ENCODE measurements at regions not wholly inside any gene's neighbourhood (a gene's known extent, or its start where the extent isn't known, plus 50 kb on each side); places are given as distances from the start of the nearest gene placed in this dataset.

DNA sequence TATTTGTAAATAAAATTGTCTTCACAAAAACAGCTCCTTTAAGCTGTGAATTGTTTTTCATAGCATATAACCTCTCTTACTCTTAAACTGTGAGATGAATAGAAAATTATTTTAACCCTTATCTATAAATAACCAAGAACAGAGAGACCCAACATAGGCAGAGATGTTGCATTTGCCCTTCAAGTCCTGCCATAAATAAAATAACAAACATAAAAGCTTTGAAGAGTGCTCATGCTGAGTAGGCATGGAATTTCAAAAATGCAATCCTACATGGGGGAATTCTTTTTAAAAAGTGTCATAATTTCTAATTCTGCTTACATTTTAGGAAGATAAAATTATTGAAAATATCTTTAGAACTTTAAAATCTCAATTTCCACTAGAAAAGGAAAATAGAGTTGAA, 124.1 kb upstream of the FERD3L start:
- H3K27ac ChIP-seq (ENCODE audit: insufficient read depth, low read length) = no peak overlapping the region
- ATAC-seq (ENCODE audit: low read depth) (no peak; the same call in 1 of the 2 replicates), DNase-seq (no peak)
- H2AK5ac ChIP-seq (ENCODE audit: low read depth, low read length) = no peak overlapping the region
- no peak overlapping the region for H3K4me2 ChIP-seq (ENCODE audit: low read depth, low read length)
- H3K4me3 ChIP-seq (ENCODE audit: insufficient read depth, low read depth, low read length) = no peak overlapping the region
- no peaks in the 10 kb centered on the region for H3K9me1 ChIP-seq (ENCODE audit: insufficient read depth, low read length)
- no peak overlapping the region for H2BK5ac ChIP-seq (ENCODE audit: low read depth, low read length, poor library complexity, severe bottlenecking)
- no peak overlapping the region for H2BK20ac ChIP-seq (ENCODE audit: low read depth, low read length)
- POLR2A ChIA-PET (ENCODE audit: unreplicated experiment) = no interaction called here
- no peaks in the 10 kb centered on the region for H4K20me1 ChIP-seq (ENCODE audit: insufficient read depth, low read length)
- no peak overlapping the region for H2AFZ ChIP-seq (replicated peaks; ENCODE audit: low read length, poor library complexity)
- no peak overlapping the region for H4K91ac ChIP-seq (ENCODE audit: insufficient read depth, low read depth, low read length)
- H3K4me1 ChIP-seq (ENCODE audit: control insufficient read depth, insufficient read depth, low read length) = no peaks in the 10 kb centered on the region
- no peak overlapping the region for H4K5ac ChIP-seq (ENCODE audit: low read depth, low read length)
- H2BK15ac ChIP-seq (ENCODE audit: low read depth, low read length) = no peak overlapping the region
- H3K27me3 ChIP-seq (ENCODE audit: control insufficient read depth, insufficient read depth, low read length) = no peaks in the 10 kb centered on the region
- H3K9ac ChIP-seq (ENCODE audit: low read depth, low read length) = no peak overlapping the region
- no peaks in the 10 kb centered on the region for H3K36me3 ChIP-seq (ENCODE audit: control insufficient read depth, insufficient read depth, low read length)
- CTCF ChIA-PET = no interaction called here
- no peak overlapping the region for H2AK9ac ChIP-seq (replicated peaks; ENCODE audit: low read depth, low read length, poor library complexity)
- H3K9me3 ChIP-seq (ENCODE audit: control insufficient read depth, insufficient read depth, low read length) = no peaks in the 10 kb centered on the region
- H3K14ac ChIP-seq (replicated peaks; ENCODE audit: low read depth, low read length) = no peak overlapping the region
- dilution Hi-C loops (cut with HindIII; ENCODE audit: low sequenced_read_pairs, unreplicated experiment) = no loop called here
- no peak for TF ChIP-seq MAFK (IDR thresholded peaks at IDR 0.05; ENCODE audit: low read depth, low read length)
- TF ChIP-seq, protein P1, sequence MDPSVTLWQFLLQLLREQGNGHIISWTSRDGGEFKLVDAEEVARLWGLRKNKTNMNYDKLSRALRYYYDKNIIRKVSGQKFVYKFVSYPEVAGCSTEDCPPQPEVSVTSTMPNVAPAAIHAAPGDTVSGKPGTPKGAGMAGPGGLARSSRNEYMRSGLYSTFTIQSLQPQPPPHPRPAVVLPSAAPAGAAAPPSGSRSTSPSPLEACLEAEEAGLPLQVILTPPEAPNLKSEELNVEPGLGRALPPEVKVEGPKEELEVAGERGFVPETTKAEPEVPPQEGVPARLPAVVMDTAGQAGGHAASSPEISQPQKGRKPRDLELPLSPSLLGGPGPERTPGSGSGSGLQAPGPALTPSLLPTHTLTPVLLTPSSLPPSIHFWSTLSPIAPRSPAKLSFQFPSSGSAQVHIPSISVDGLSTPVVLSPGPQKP (IDR thresholded peaks at IDR 0.05; ENCODE audit: borderline replicate concordance, low read depth, low read length) = no peak
- no peak for TF ChIP-seq USF2 (IDR thresholded peaks at IDR 0.05; ENCODE audit: low read depth, low read length)
- TF ChIP-seq FOS (IDR thresholded peaks at IDR 0.05; ENCODE audit: low read depth, low read length) = no peak
- no peak for TF ChIP-seq RFX5 (IDR thresholded peaks at IDR 0.05; ENCODE audit: low read depth, low read length)
- no peak for TF ChIP-seq CTCF (conservative IDR thresholded peaks at IDR 0.05; ENCODE audit: low read depth, low read length)
- no peak overlapping the region for H4K8ac ChIP-seq (ENCODE audit: low read depth in 2 of 2, low read length in 2 of 2)
- H3K79me1 ChIP-seq (ENCODE audit: low read depth in 1 of 2, low read length in 2 of 2) = no peaks in the 10 kb centered on the region
- intact Hi-C loops (cut with micrococcal nuclease) = no loop called here
- in situ Hi-C loops (cut with MboI; ENCODE audit: low sequenced_read_pairs) = no loop called here
- H3K18ac ChIP-seq (ENCODE audit: low read depth, low read length) = no peak overlapping the region
- H3K4ac ChIP-seq (ENCODE audit: low read depth, low read length) = no peak overlapping the region
- H3K56ac ChIP-seq (ENCODE audit: extremely low read depth, insufficient read depth, low read length) = no peak overlapping the region
- no TSS peak for BruUV-seq (replicated peaks)
- no peak overlapping the region for H2BK120ac ChIP-seq (ENCODE audit: low read depth, low read length)
- H3K23ac ChIP-seq (ENCODE audit: low read depth, low read length) = no peak overlapping the region
